Loucy (cell line): ENCODE measurements at regions not wholly inside any gene's neighbourhood (a gene's known extent, or its start where the extent isn't known, plus 50 kb on each side); places are given as distances from the start of the nearest gene placed in this dataset.

Experiments used
- H2AFZ ChIP-seq: fragments of 200-600 bp; sonication (generic); 2 replicates; pipeline ENCODE4 v1.6.0; 2016; ENCODE audit warnings: antibody characterized with exemption, mild to moderate bottlenecking, low read length, moderate library complexity
- H3F3A ChIP-seq: fragments of 200-600 bp; 2 replicates; pipeline ENCODE4 v1.6.0; 2016; ENCODE audit warnings: antibody characterized with exemption, low read depth, mild to moderate bottlenecking
- H3K27me3 ChIP-seq: fragments of 200-600 bp; sonication (generic); 2 replicates; pipeline ENCODE4 v1.6.1; 2014; ENCODE audit warnings: low read length, mild to moderate bottlenecking; ENCODE audit not compliant: insufficient read depth, poor library complexity, severe bottlenecking
- H3K36me3 ChIP-seq: fragments of 200-600 bp; sonication (generic); 2 replicates; pipeline ENCODE4 v1.6.1; 2016; ENCODE audit warnings: low read length; ENCODE audit not compliant: insufficient read depth
- H3K4me1 ChIP-seq: fragments of 200-600 bp; sonication (generic); 2 replicates; pipeline ENCODE4 v1.5.1; 2014; ENCODE audit warnings: low read length, mild to moderate bottlenecking; ENCODE audit not compliant: insufficient read depth, poor library complexity, severe bottlenecking
- H3K4me2 ChIP-seq: fragments of 200-600 bp; sonication (generic); 2 replicates; pipeline ENCODE4 v1.6.0; 2014; ENCODE audit warnings: antibody characterized with exemption, low read length, low read depth, mild to moderate bottlenecking; ENCODE audit not compliant: poor library complexity, severe bottlenecking
- H3K4me3 ChIP-seq: fragments of 200-600 bp; sonication (generic); 2 replicates; pipeline ENCODE4 v1.5.1; 2014; ENCODE audit warnings: low read length, mild to moderate bottlenecking, mixed read lengths; ENCODE audit not compliant: poor library complexity, severe bottlenecking
- H3K79me2 ChIP-seq: fragments of 200-600 bp; sonication (generic); 2 replicates; pipeline ENCODE4 v1.6.1; 2014; ENCODE audit warnings: low read length; ENCODE audit not compliant: insufficient read depth
- H3K9ac ChIP-seq: fragments of 200-600 bp; sonication (generic); 2 replicates; pipeline ENCODE4 v1.6.0; 2014; ENCODE audit warnings: mild to moderate bottlenecking, low read depth, low read length, moderate library complexity; ENCODE audit not compliant: poor library complexity, severe bottlenecking
- H3K9me2 ChIP-seq: fragments of 200-600 bp; sonication (generic); replicated peaks from 2 replicates; pipeline ENCODE4 v1.6.1; 2016; ENCODE audit warnings: low read depth, low read length, mixed read lengths
- H3K9me3 ChIP-seq: fragments of 200-600 bp; sonication (generic); 2 replicates; pipeline ENCODE4 v1.6.1; 2014; ENCODE audit warnings: mild to moderate bottlenecking, antibody characterized with exemption, low read length, low read depth; ENCODE audit not compliant: insufficient read depth
- H4K20me1 ChIP-seq: fragments of 200-600 bp; sonication (generic); 2 replicates; pipeline ENCODE4 v1.6.0; 2014; ENCODE audit warnings: antibody characterized with exemption, low read length, mild to moderate bottlenecking; ENCODE audit not compliant: insufficient read depth, poor library complexity, severe bottlenecking
- EZH2phosphoT487 ChIP-seq: fragments of 200-600 bp; IDR thresholded peaks from 2 replicates; pipeline ENCODE4 v1.6.1; 2018; ENCODE audit warnings: antibody characterized with exemption, mild to moderate bottlenecking, moderate library complexity, borderline replicate concordance
- TF ChIP-seq, protein P1 (sequence below): fragments of 200-600 bp; sonication (generic); conservative IDR thresholded peaks from 2 replicates; pipeline ENCODE4 v1.5.1; 2014; ENCODE audit warnings: mild to moderate bottlenecking, antibody characterized with exemption, low read length

DNA sequence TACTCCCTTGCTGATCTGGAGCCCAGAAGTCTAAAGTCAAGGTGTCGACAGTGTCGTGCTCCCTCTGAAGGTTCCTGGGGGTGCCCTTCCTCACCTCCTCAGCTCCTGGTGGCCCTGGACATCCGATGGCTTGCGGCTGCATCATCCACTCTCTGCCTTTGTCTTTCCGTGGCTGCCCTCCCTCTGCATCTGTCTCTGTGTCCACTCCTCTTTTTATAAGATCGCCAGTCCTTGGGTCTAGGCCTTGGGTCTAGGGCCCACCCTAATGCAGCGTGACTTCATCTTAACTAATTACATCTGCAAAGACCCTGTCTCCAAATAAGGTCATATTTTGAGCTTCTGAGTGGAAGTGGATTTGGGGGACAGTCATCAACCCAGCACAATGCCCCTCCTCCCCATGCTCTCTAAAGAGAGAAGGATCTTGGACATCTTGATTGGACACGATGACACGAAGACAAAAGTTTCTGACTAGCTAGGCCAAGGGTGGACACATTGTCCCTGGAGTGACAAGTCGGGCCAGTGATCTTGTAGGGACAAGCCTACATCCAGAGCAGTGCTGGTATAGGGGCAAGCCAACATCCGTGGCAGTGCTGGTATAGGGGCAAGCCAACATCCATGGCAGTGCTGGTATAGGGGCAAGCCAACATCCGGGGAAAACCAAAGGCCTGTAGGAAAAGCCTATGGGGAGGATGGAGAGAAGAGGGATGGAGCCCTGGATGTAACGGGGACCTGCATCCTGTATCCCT, 93.9 kb upstream of the DIO3 start:
- Histone ChIP-seq H3K9me3 (no peaks in the 10 kb centered on the region; the same call in 1 of the 2 replicates), H3K4me2 (no peak overlapping the region), H3K4me1 (no peaks in the 10 kb centered on the region), H3F3A (no peaks in the 10 kb centered on the region), H3K79me2 (no peaks in the 10 kb centered on the region), H4K20me1 (no peaks in the 10 kb centered on the region), H3K9me2 (no peaks in the 10 kb centered on the region), H3K27me3 (no peaks in the 10 kb centered on the region), H3K9ac (no peak overlapping the region), H3K4me3 (no peak overlapping the region), H2AFZ (no peak overlapping the region), H3K36me3 (no peaks in the 10 kb centered on the region)
- TF ChIP-seq EZH2phosphoT487 = no peak
- TF ChIP-seq, protein P1, sequence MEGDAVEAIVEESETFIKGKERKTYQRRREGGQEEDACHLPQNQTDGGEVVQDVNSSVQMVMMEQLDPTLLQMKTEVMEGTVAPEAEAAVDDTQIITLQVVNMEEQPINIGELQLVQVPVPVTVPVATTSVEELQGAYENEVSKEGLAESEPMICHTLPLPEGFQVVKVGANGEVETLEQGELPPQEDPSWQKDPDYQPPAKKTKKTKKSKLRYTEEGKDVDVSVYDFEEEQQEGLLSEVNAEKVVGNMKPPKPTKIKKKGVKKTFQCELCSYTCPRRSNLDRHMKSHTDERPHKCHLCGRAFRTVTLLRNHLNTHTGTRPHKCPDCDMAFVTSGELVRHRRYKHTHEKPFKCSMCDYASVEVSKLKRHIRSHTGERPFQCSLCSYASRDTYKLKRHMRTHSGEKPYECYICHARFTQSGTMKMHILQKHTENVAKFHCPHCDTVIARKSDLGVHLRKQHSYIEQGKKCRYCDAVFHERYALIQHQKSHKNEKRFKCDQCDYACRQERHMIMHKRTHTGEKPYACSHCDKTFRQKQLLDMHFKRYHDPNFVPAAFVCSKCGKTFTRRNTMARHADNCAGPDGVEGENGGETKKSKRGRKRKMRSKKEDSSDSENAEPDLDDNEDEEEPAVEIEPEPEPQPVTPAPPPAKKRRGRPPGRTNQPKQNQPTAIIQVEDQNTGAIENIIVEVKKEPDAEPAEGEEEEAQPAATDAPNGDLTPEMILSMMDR = no peak

- Histone ChIP-seq H2AFZ (no peak overlapping the region), H3K27me3 (no peaks in the 10 kb centered on the region), H3K4me3 (no peak overlapping the region), H3K9ac (no peak overlapping the region), H4K20me1 (no peaks in the 10 kb centered on the region), H3K4me1 (no peaks in the 10 kb centered on the region), H3F3A (no peaks in the 10 kb centered on the region), H3K9me3 (no peaks in the 10 kb centered on the region; the same call in 1 of the 2 replicates), H3K4me2 (no peak overlapping the region), H3K9me2 (no peaks in the 10 kb centered on the region), H3K79me2 (no peaks in the 10 kb centered on the region), H3K36me3 (no peaks in the 10 kb centered on the region)
- TF ChIP-seq EZH2phosphoT487 = no peak
- TF ChIP-seq, protein P1 = no peak
Measured at GRCh38 chr14:101469382-101470247, 91.7 kb upstream of the DIO3 start.

GRCh38 chr14:101470266-101470665, 91.0 kb upstream of the DIO3 start:
- H3K36me3 ChIP-seq = no peaks in the 10 kb centered on the region
- no peak overlapping the region for H3K9ac ChIP-seq
- H3K4me3 ChIP-seq = no peak overlapping the region
- H4K20me1 ChIP-seq = no peaks in the 10 kb centered on the region
- H3K9me2 ChIP-seq = no peaks in the 10 kb centered on the region
- H3F3A ChIP-seq = no peaks in the 10 kb centered on the region
- H3K4me2 ChIP-seq = no peak overlapping the region
- H3K4me1 ChIP-seq = no peaks in the 10 kb centered on the region
- TF ChIP-seq, protein P1 = no peak
- no peak for TF ChIP-seq EZH2phosphoT487
- no peak overlapping the region for H2AFZ ChIP-seq
- no peaks in the 10 kb centered on the region for H3K27me3 ChIP-seq
- H3K9me3 ChIP-seq = no peaks in the 10 kb centered on the region; the same call in 1 of the 2 replicates
- no peaks in the 10 kb centered on the region for H3K79me2 ChIP-seq
